Calu3 (cell line): ENCODE measurements at regions not wholly inside any gene's neighbourhood (a gene's known extent, or its start where the extent isn't known, plus 50 kb on each side); places are given as distances from the start of the nearest gene placed in this dataset.

Experiments
- BruUV-seq: library from RNA; stranded (reverse); fragments of 400-500 nt; replicated peaks from 2 replicates; lab custom pipeline; 2021; lab: Mats Ljungman, UMichigan
- CTCF ChIA-PET: fragments of 300-600 bp; sonication (Branson Sonifier 250); formaldehyde crosslinking; loops from one replicate; lab custom pipeline; 2022; ENCODE audit warnings: antibody characterized with exemption; lab: Charles Lee
- DNase-seq: peaks from one replicate; pipeline ENCODE4 v3.0.0; 2022
- H3K27ac Mint-ChIP-seq: one replicate; pipeline ENCODE4 v1.8.0; 2022; ENCODE audit warnings: mixed read lengths; ENCODE audit not compliant: unreplicated experiment
- H3K27me3 Mint-ChIP-seq: one replicate; pipeline ENCODE4 v1.8.0; 2022; ENCODE audit warnings: mixed read lengths; ENCODE audit not compliant: unreplicated experiment
- H3K36me3 Mint-ChIP-seq: one replicate; pipeline ENCODE4 v1.8.0; 2022; ENCODE audit warnings: mild to moderate bottlenecking, moderate library complexity, mixed read lengths; ENCODE audit not compliant: insufficient read depth, unreplicated experiment
- H3K4me1 Mint-ChIP-seq: one replicate; pipeline ENCODE4 v1.8.0; 2022; ENCODE audit warnings: mild to moderate bottlenecking, low read depth, mixed read lengths; ENCODE audit not compliant: unreplicated experiment
- H3K4me3 Mint-ChIP-seq: one replicate; pipeline ENCODE4 v1.8.0; 2022; ENCODE audit warnings: mild to moderate bottlenecking, low read depth, moderate library complexity, mixed read lengths; ENCODE audit not compliant: unreplicated experiment
- H3K9me3 Mint-ChIP-seq: one replicate; pipeline ENCODE4 v1.8.0; 2022; ENCODE audit warnings: low read depth, mixed read lengths; ENCODE audit not compliant: unreplicated experiment
- intact Hi-C: fragments of 100-400 bp; cut with micrococcal nuclease; formaldehyde crosslinking; loops from one replicate; pipeline ENCODE4 v1.10.0; 2022; ENCODE audit not compliant: unreplicated experiment
- TF ChIP-seq, protein P1 (sequence below): fragments of 200-600 bp; IDR thresholded peaks from one replicate; pipeline ENCODE4 v1.8.0; 2022; ENCODE audit warnings: antibody characterized with exemption; ENCODE audit not compliant: unreplicated experiment

DNA sequence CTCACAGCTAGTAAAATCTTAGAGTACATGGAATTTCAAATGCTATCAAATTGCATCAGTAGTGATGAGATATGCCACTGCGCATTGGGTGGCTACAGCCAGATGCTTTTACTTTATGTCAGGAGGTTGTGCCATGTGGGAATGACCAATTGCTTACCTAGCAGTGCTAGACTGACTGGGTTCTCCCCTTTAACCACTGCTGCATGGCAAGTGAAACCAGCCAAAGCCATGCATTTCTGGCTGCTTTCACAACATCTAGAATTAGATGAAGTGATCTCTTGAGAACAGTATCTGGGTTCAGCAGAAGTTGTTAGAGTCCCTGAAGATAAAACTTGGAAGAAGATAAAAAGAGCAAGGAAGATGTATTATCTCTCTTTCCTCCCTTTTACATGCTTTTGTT, 1174.2 kb upstream of the CDH2 start:
- TF ChIP-seq, protein P1, sequence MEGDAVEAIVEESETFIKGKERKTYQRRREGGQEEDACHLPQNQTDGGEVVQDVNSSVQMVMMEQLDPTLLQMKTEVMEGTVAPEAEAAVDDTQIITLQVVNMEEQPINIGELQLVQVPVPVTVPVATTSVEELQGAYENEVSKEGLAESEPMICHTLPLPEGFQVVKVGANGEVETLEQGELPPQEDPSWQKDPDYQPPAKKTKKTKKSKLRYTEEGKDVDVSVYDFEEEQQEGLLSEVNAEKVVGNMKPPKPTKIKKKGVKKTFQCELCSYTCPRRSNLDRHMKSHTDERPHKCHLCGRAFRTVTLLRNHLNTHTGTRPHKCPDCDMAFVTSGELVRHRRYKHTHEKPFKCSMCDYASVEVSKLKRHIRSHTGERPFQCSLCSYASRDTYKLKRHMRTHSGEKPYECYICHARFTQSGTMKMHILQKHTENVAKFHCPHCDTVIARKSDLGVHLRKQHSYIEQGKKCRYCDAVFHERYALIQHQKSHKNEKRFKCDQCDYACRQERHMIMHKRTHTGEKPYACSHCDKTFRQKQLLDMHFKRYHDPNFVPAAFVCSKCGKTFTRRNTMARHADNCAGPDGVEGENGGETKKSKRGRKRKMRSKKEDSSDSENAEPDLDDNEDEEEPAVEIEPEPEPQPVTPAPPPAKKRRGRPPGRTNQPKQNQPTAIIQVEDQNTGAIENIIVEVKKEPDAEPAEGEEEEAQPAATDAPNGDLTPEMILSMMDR, result no peak
- CTCF ChIA-PET, result no interaction called here
- no peak overlapping the region for H3K27ac Mint-ChIP-seq
- DNase-seq, result no peak
- no peaks in the 10 kb centered on the region for H3K27me3 Mint-ChIP-seq
- H3K9me3 Mint-ChIP-seq, result peaks cover 6% of the 10 kb centered on the region
- no peak overlapping the region for H3K4me3 Mint-ChIP-seq
- H3K4me1 Mint-ChIP-seq, result peaks cover 2% of the 10 kb centered on the region
- BruUV-seq, result no TSS peak
- no peaks in the 10 kb centered on the region for H3K36me3 Mint-ChIP-seq
- intact Hi-C loops, result no loop called here

DNA sequence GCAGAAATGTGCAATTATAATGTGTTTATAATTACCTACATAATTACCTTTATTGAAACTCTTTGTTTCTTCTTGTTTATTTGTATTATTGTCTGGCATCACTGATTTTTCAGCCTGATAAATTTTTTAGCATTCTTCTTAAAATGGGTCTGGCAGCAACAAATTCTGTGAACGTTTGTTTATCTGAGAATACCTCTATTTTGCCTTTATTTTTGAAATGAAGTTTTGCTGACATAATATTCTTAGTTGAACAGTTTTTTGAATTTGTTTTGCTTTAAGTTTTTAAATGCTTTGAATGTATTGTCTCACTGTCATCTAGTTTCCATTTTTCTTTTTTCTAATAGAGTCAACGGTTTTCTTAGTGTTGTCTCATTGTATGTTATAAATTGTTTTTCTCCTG, 1152.0 kb upstream of the CDH2 start:
- CTCF ChIA-PET, result no interaction called here
- no peaks in the 10 kb centered on the region for H3K36me3 Mint-ChIP-seq
- no TSS peak for BruUV-seq
- no peak for DNase-seq
- H3K4me1 Mint-ChIP-seq, result no peaks in the 10 kb centered on the region
- no peak overlapping the region for H3K4me3 Mint-ChIP-seq
- intact Hi-C loops, result no loop called here
- TF ChIP-seq, protein P1, result no peak
- peaks cover 4% of the 10 kb centered on the region for H3K9me3 Mint-ChIP-seq
- H3K27me3 Mint-ChIP-seq, result no peaks in the 10 kb centered on the region
- no peak overlapping the region for H3K27ac Mint-ChIP-seq

DNA sequence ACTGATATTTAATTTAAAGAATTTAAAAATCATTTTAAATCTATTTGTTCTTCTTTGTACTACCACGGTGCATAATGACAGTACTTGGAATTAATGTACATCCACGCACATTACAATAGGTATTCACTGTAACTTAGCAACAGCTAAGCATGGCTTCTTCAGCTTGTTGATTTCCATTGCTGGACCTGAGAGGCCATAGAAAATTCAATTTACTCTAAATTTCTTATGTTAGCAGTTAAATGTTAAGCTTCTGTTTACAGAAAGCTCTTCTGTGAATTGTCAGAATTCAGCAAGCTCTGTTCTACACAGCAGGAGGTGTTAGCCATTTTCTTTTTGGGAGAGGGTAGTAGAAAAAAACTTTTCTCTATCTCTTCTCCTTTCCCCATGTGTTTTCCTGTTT, 1149.3 kb upstream of the CDH2 start:
- H3K27ac Mint-ChIP-seq, result no peak overlapping the region
- intact Hi-C loops, result no loop called here
- H3K4me3 Mint-ChIP-seq, result no peak overlapping the region
- no TSS peak for BruUV-seq
- CTCF ChIA-PET, result no interaction called here
- no peaks in the 10 kb centered on the region for H3K4me1 Mint-ChIP-seq
- TF ChIP-seq, protein P1, result no peak
- no peaks in the 10 kb centered on the region for H3K36me3 Mint-ChIP-seq
- peaks cover 4% of the 10 kb centered on the region for H3K9me3 Mint-ChIP-seq
- H3K27me3 Mint-ChIP-seq, result no peaks in the 10 kb centered on the region
- DNase-seq, result no peak

DNA sequence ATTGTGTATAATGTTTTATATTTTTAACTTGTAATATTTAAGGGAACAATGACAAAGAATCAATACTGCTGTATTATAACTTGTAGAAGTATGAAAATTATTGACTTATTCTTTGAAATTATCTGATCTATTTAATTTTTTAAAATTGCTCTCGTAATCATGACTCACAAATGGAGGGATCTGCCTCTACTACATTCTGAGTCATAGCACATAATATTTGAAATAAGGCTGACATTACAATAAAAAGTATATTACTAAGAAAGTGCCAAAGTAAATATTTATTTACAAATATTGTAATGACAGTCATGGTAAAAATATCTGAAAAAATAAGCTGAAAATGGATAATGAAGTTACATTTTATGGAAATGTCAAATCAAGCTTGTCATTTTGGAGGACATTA, 1144.6 kb upstream of the CDH2 start:
- no peaks in the 10 kb centered on the region for H3K4me1 Mint-ChIP-seq
- H3K27me3 Mint-ChIP-seq, result no peaks in the 10 kb centered on the region
- TF ChIP-seq, protein P1, result no peak
- no peaks in the 10 kb centered on the region for H3K36me3 Mint-ChIP-seq
- intact Hi-C loops, result no loop called here
- no peak overlapping the region for H3K27ac Mint-ChIP-seq
- CTCF ChIA-PET, result no interaction called here
- no peak overlapping the region for H3K4me3 Mint-ChIP-seq
- no TSS peak for BruUV-seq
- H3K9me3 Mint-ChIP-seq, result no peaks in the 10 kb centered on the region
- no peak for DNase-seq
